HS-5 (cell line): ENCODE measurements at regions not wholly inside any gene's neighbourhood (a gene's known extent, or its start where the extent isn't known, plus 50 kb on each side); places are given as distances from the start of the nearest gene placed in this dataset.
"Not testable (repeated sequence)": the region's sequence is repeated elsewhere in the genome, so short reads cannot be mapped to it uniquely, and the experiment has no call there.

Source experiments
- DNase-seq: peaks from one replicate; pipeline ENCODE4 v3.0.0-alpha.2; 2012; ENCODE audit warnings: low read depth

GRCh38 chr12:67456431-67456901 lies 187.3 kb downstream of the CAND1 start:
- DNase-seq = peak; percentile 79

GRCh38 chr12:67457136-67457535 lies 188.0 kb downstream of the CAND1 start:
- no peak for DNase-seq

- no peak for DNase-seq
Observed at GRCh38 chr12:67457778-67458665, 188.9 kb downstream of the CAND1 start.

GRCh38 chr12:67459173-67459572 lies 189.4 kb upstream of the DYRK2 start:
- DNase-seq = no peak

GRCh38 chr12:67459578-67459977 lies 189.0 kb upstream of the DYRK2 start:
- DNase-seq = no peak

- DNase-seq = no peak
Observed at GRCh38 chr12:67460388-67460787, 188.2 kb upstream of the DYRK2 start.

GRCh38 chr12:67468549-67469245 lies 179.8 kb upstream of the DYRK2 start:
- DNase-seq = no peak

GRCh38 chr12:67469666-67470065 lies 178.9 kb upstream of the DYRK2 start:
- DNase-seq = no peak

- DNase-seq = no peak
Observed at GRCh38 chr12:67471810-67472209, 176.7 kb upstream of the DYRK2 start.

GRCh38 chr12:67472539-67472938 lies 176.0 kb upstream of the DYRK2 start:
- DNase-seq = no peak

- no peak for DNase-seq
Observed at GRCh38 chr12:67474934-67475620, 173.5 kb upstream of the DYRK2 start.

- DNase-seq = no peak
Observed at GRCh38 chr12:67475725-67476124, 172.8 kb upstream of the DYRK2 start.

- DNase-seq = no peak
Observed at GRCh38 chr12:67477681-67478265, 170.8 kb upstream of the DYRK2 start.

- no peak for DNase-seq
Observed at GRCh38 chr12:67482751-67483661, 165.5 kb upstream of the DYRK2 start.

- DNase-seq = no peak
Observed at GRCh38 chr12:67483871-67484554, 164.5 kb upstream of the DYRK2 start.

GRCh38 chr12:67484791-67485480 lies 163.6 kb upstream of the DYRK2 start:
- no peak for DNase-seq

GRCh38 chr12:67486671-67487070 lies 161.9 kb upstream of the DYRK2 start:
- DNase-seq = no peak

GRCh38 chr12:67488349-67488748 lies 160.2 kb upstream of the DYRK2 start:
- not testable (repeated sequence) for DNase-seq

GRCh38 chr12:67489007-67489406 lies 159.5 kb upstream of the DYRK2 start:
- DNase-seq = no peak

GRCh38 chr12:67496581-67496980 lies 152.0 kb upstream of the DYRK2 start:
- no peak for DNase-seq
